Spleen (tissue), 7 donors: ENCODE measurements at regions not wholly inside any gene's neighbourhood (a gene's known extent, or its start where the extent isn't known, plus 50 kb on each side); places are given as distances from the start of the nearest gene placed in this dataset.

Experiments
- CTCF ChIP-seq, 11 experiments: fragments of 200-600 bp in 7 of 11; fragments of 450-650 bp in 4 of 11; sonication (generic) in 4 of 11; IDR thresholded peaks in 8 of 11; conservative IDR thresholded peaks in 3 of 11; 1 replicate in 7 of 11; 2 replicates in 4 of 11; pipeline versions ENCODE4 v1.4.0 to v1.8.0; 2016 to 2021; ENCODE audit warnings: antibody characterized with exemption in 11 of 11, inconsistent platforms in 4 of 11, mild to moderate bottlenecking in 1 of 11
- POLR2AphosphoS5 ChIP-seq, 3 donors: sonication (generic); formaldehyde crosslinking; IDR thresholded peaks; one replicate each; pipeline ENCODE4 v1.5.1; 2017; ENCODE audit warnings: antibody characterized with exemption in 3 of 3
- donor health status: DM: no; HTN: no; CAD: no; lungs with moderate emphysema.
- donor health status: DM: no; HTN: no; CAD: no.
- donor health status: DM: no; HTN: no; CAD: no.

GRCh38 chr2:185063761-185064160, 465.4 kb downstream of the ZNF804A start:
- TF ChIP-seq POLR2AphosphoS5 (IDR thresholded peaks at IDR 0.05) (no peak), CTCF (IDR thresholded peaks at IDR 0.05 in 8 of 11, conservative IDR thresholded peaks at IDR 0.05 in 3 of 11) (no peak)
